HEK293T (cell line): ENCODE measurements at regions not wholly inside any gene's neighbourhood (a gene's known extent, or its start where the extent isn't known, plus 50 kb on each side); places are given as distances from the start of the nearest gene placed in this dataset.

Experiments
- CTCF ChIA-PET: fragments of 350-600 bp; formaldehyde crosslinking; extraction: SDS; loops from one replicate; lab custom pipeline; 2021; ENCODE audit warnings: antibody characterized with exemption, inconsistent platforms; lab: Yijun Ruan, JAX
- POLR2A ChIA-PET: fragments of 350-600 bp; formaldehyde crosslinking; extraction: SDS; loops from one replicate; lab custom pipeline; 2020; ENCODE audit warnings: antibody characterized with exemption, inconsistent platforms; lab: Yijun Ruan, JAX
- DNase-seq: peaks from one replicate; pipeline ENCODE4 v3.0.0; 2012; ENCODE audit warnings: mixed read lengths; ENCODE audit errors: extremely low spot score
- ARNT ChIP-seq: fragments of 450-650 bp; IDR thresholded peaks from 2 replicates; pipeline ENCODE4 v1.6.1; 2017; ENCODE audit warnings: mild to moderate bottlenecking
- BHLHE40 ChIP-seq: fragments of 450-650 bp; IDR thresholded peaks from 2 replicates; pipeline ENCODE4 v1.6.1; 2016; ENCODE audit warnings: mild to moderate bottlenecking, moderate library complexity, borderline replicate concordance
- CTBP1 ChIP-seq: fragments of 450-650 bp; IDR thresholded peaks from 2 replicates; pipeline ENCODE4 v1.6.1; 2016; ENCODE audit warnings: borderline replicate concordance
- ELF4 ChIP-seq: fragments of 450-650 bp; IDR thresholded peaks from 2 replicates; pipeline ENCODE4 v1.6.1; 2017; ENCODE audit warnings: antibody characterized with exemption
- FOXA1 ChIP-seq: fragments of 450-650 bp; IDR thresholded peaks from 2 replicates; pipeline ENCODE4 v1.6.1; 2016; ENCODE audit warnings: mild to moderate bottlenecking
- FOXK2 ChIP-seq: fragments of 450-650 bp; IDR thresholded peaks from 2 replicates; pipeline ENCODE4 v1.6.1; 2016; ENCODE audit warnings: mild to moderate bottlenecking
- FOXM1 ChIP-seq: fragments of 450-650 bp; IDR thresholded peaks from 2 replicates; pipeline ENCODE4 v1.6.1; 2017; ENCODE audit warnings: mild to moderate bottlenecking, borderline replicate concordance
- HDGF ChIP-seq: fragments of 450-650 bp; IDR thresholded peaks from 2 replicates; pipeline ENCODE4 v1.6.1; 2017; ENCODE audit warnings: antibody characterized with exemption, borderline replicate concordance
- L3MBTL2 ChIP-seq: fragments of 450-650 bp; conservative IDR thresholded peaks from 2 replicates; pipeline ENCODE4 v1.6.1; 2016; ENCODE audit warnings: mild to moderate bottlenecking
- LEF1 ChIP-seq: fragments of 450-650 bp; IDR thresholded peaks from 2 replicates; pipeline ENCODE4 v1.6.1; 2017; ENCODE audit warnings: mild to moderate bottlenecking, borderline replicate concordance
- NFRKB ChIP-seq: fragments of 450-650 bp; IDR thresholded peaks from 2 replicates; pipeline ENCODE4 v1.6.1; 2016; ENCODE audit warnings: mild to moderate bottlenecking, moderate library complexity
- SP1 ChIP-seq: fragments of 450-650 bp; IDR thresholded peaks from 2 replicates; pipeline ENCODE4 v1.6.1; 2017
- SUZ12 ChIP-seq: fragments of 450-650 bp; IDR thresholded peaks from 2 replicates; pipeline ENCODE4 v1.6.1; 2016; ENCODE audit warnings: mild to moderate bottlenecking
- TARDBP ChIP-seq: fragments of 450-650 bp; IDR thresholded peaks from 2 replicates; pipeline ENCODE4 v1.6.1; 2016
- ZNF384 ChIP-seq: fragments of 450-650 bp; IDR thresholded peaks from 2 replicates; pipeline ENCODE4 v1.6.1; 2016
- TF ChIP-seq, protein P1 (sequence below): fragments of 450-650 bp; IDR thresholded peaks from 2 replicates; pipeline ENCODE4 v1.6.1; 2016

DNA sequence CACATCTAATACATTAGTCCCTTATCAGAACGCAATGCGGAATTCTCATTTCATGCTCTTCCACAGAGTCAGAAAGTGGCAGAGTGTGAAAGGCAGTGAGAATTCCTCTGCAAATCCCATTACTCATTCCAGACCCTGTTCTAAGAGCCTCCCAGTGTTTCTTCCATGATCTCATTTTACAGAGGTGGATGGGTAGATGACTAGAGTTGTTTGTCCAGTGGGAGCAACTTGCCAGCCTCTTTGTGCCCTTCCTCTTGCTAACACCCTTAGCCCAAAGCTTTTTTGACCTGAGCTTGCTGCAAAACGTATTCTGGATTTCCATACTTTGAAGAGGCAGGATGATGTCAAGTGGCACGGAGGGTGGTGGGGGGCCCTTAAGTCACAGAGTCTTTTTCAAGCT is 467.7 kb upstream of the RGPD4 start:
- ChIA-PET POLR2A (no interaction called here), CTCF (no interaction called here)
- no peak for DNase-seq
- TF ChIP-seq, protein P1, sequence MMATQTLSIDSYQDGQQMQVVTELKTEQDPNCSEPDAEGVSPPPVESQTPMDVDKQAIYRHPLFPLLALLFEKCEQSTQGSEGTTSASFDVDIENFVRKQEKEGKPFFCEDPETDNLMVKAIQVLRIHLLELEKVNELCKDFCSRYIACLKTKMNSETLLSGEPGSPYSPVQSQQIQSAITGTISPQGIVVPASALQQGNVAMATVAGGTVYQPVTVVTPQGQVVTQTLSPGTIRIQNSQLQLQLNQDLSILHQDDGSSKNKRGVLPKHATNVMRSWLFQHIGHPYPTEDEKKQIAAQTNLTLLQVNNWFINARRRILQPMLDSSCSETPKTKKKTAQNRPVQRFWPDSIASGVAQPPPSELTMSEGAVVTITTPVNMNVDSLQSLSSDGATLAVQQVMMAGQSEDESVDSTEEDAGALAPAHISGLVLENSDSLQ, result no peak
- no peak for TF ChIP-seq SUZ12
- TF ChIP-seq FOXK2, result no peak
- TF ChIP-seq L3MBTL2, result no peak
- no peak for TF ChIP-seq FOXM1
- TF ChIP-seq TARDBP, result no peak
- TF ChIP-seq LEF1, result no peak
- TF ChIP-seq HDGF, result no peak
- no peak for TF ChIP-seq ZNF384
- TF ChIP-seq CTBP1, result no peak
- TF ChIP-seq NFRKB, result no peak
- no peak for TF ChIP-seq ARNT
- TF ChIP-seq BHLHE40, result no peak

DNA sequence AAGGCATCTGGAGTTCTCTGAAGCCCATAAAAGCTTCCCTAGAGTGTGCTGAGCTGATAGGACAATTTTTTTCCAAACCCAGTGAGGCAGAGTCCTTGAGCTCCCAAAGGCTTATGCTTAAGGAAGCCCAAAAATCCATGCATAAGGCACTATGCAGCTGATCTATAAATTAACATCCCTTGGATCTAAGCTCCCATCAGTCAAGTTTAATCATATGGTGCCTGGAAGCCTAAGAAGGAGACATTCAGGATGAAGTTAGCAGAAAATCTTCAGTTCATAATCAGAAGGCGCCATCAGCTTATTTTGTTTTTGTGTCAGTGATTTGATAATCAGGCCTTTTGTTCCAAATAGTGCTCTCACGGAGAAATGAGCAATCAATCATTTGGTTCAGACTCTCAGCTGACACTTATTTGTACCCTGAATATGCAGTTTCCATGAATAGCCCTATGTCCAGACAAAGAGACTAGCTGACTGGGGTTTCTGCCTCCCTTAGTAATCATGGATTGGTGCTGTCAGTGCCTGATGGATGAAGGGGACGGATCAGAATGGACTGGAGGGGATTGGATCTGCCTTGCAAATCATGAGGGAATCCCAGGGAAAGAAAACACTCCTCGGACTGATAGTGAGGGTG is 464.8 kb upstream of the RGPD4 start:
- POLR2A ChIA-PET, result no interaction called here
- DNase-seq, result no peak
- TF ChIP-seq, protein P1, result no peak
- TF ChIP-seq FOXA1 (no peak), SUZ12 (no peak), FOXM1 (no peak), NFRKB (no peak), L3MBTL2 (no peak), FOXK2 (no peak), ELF4 (no peak), ZNF384 (no peak), TARDBP (no peak), BHLHE40 (no peak), ARNT (no peak), LEF1 (no peak), CTBP1 (no peak), HDGF (no peak)
- CTCF ChIA-PET, result no interaction called here

DNA sequence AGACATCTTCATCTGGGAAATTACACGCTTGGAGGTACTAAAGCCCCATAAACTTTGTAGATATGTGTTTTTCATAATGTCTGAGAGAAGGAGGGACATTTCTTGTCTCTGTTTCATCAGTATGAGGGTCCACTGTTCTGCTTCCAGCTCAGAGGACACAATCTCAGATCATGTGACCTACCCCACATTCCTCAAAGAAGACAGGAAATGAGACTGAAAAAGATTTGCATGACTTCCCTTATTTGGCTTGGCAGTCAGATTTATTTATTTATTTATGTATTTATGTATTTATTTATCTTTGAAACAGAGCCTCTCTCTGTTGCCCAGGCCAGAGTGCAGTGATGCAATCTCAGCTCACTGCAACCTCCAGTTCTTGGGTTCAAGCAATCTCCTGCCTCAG is 463.7 kb upstream of the RGPD4 start:
- ChIA-PET POLR2A (no interaction called here), CTCF (interaction anchor here (0.6 kb wide), 1 partner anchor 607 kb away, joined by 3 read pairs; no protein-coding TSS in a partner anchor)
- TF ChIP-seq ELF4 (no peak), ZNF384 (no peak), BHLHE40 (no peak), LEF1 (no peak), HDGF (no peak)
- no peak for DNase-seq

DNA sequence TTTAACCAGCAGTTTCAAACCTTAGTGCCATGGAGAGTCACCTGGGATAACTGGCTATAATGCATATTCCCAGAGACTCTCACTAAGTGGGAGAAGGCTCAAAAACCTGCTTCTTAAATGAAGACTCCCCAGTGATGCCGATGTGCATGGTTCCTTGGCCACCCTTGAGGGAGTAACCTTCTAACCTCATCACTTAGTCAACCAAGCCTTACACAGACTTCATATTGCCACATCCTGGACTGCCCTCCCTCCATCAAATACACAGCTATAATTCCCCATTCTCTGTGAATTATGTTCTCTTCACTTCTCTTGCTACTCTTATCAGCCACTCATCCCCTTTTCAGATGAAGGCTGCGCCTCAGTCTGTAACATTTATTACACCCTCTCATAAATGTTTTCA is 462.9 kb upstream of the RGPD4 start:
- no peak for DNase-seq
- ChIA-PET POLR2A (no interaction called here), CTCF (interaction anchor here (0.7 kb wide), 1 partner anchor 151 kb away, joined by 3 read pairs; no protein-coding TSS in a partner anchor)
- TF ChIP-seq TARDBP (no peak), LEF1 (no peak), HDGF (no peak), SP1 (no peak), L3MBTL2 (no peak), SUZ12 (no peak), ELF4 (no peak), FOXA1 (no peak), ZNF384 (no peak)
- TF ChIP-seq, protein P1, result no peak

DNA sequence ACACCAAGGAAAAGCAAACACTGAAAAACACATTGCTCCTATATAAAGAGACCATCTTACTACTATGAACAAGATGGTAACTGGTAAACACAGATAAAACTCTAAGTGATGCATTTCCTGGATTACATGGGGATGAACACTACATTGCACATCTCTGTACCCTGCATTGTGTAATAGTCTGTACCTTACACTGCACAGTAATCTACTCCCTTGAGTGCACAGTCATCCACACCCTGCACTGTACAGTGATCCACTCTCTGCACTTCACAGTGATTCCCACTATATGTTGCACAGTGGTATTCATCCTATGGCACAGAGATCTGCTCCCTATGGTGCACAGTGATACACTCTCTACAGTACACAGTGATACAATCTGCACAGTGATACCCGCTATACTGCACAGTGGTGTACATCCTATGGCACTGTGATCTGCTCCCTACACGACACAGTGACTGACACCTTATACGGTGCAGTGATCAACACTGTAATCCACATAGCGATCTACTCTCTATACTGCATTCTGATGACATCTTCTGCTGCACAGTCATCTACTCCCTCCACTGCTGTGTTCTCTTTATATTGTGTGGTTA is 462.2 kb upstream of the RGPD4 start:
- ChIA-PET CTCF (no interaction called here), POLR2A (no interaction called here)
- TF ChIP-seq ELF4 (no peak), LEF1 (no peak), FOXM1 (no peak), HDGF (no peak), BHLHE40 (no peak), L3MBTL2 (no peak), NFRKB (no peak), ARNT (no peak), CTBP1 (no peak), FOXK2 (no peak), TARDBP (no peak), SP1 (no peak), SUZ12 (no peak), FOXA1 (no peak), ZNF384 (no peak)
- TF ChIP-seq, protein P1, result no peak
- DNase-seq, result no peak
